HG02759 (cell line): ENCODE measurements at regions not wholly inside any gene's neighbourhood (a gene's known extent, or its start where the extent isn't known, plus 50 kb on each side); places are given as distances from the start of the nearest gene placed in this dataset.
"Not testable (repeated sequence)": the region's sequence is repeated elsewhere in the genome, so short reads cannot be mapped to it uniquely, and the experiment has no call there.

Source experiments
- ATAC-seq: cut with Tn5 transposase; IDR thresholded peaks from one replicate; pipeline ENCODE4 v1.9.1; 2021; ENCODE audit warnings: mild to moderate bottlenecking, moderate library complexity; ENCODE audit not compliant: unreplicated experiment

GRCh38 chr5:171706736-171707441, 78.7 kb upstream of the SMIM23 start:
- ATAC-seq = no peak

DNA sequence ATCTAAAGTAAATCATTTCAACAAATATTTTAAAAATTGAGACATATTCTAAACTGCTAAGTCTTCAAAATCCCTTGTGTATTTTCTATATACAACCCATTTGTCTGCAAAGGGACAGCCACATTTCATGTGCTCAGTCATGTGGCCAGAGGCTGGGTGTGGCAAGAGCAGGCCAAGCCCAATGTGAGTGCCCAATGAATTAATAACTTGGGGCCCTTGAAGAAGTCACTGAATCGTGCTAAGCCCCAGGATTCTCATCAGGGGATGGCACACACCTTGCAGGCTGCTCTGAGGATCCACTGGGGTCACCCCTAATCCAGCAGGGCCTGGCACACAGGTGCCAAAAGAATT, 78.2 kb upstream of the SMIM23 start:
- ATAC-seq = no peak

DNA sequence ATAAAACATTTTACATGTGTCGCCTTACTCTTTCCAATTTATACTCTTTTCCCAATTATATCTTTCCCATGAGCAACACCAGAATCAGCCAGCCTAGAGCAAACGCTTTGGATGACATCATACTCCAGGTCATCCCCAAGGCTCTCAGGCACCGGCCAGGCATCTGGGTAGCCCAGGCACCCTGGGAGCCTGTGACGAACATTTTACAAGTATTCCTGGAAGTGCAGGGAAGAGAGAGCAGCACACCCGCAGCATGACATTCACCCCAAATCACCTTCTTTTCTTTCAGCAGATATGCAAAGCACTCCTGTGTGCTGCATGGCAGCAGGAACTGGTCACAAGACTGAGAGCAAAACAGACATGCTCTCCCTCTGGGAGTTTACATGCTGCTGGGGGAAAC, 75.7 kb upstream of the SMIM23 start:
- ATAC-seq = no peak

DNA sequence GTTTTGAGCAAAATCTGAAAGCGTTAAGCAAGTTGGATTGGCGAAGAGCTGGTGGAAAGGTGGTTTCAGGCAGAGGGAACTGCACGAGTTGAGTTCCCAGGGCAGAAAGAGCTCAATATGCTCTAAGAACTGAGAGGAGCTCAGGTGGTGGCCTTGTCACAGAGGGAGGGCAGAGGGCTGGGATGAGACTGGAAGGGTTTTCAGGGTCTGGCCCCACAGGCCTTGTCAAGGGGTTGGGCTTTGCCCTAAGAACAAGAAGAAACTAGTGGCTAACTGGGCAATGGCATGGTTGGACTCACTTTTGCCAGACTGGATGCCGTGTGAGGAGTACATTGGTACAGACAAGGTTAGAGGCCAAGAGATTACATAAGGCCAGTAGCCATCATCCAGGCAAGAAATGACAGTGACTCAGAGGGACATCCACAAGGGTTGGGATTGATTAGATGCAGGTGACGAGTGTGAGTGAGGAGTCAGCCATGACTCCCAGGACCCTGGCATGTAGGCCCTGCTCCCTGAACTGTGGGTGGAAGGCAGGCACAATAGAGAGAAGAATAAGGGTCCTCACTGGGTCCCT, 75.1 kb upstream of the SMIM23 start:
- ATAC-seq = no peak

- ATAC-seq = no peak
These were observed 74.0 kb upstream of the SMIM23 start for GRCh38 chr5:171711571-171711970.

- ATAC-seq = no peak
These were observed 73.0 kb upstream of the SMIM23 start for GRCh38 chr5:171712616-171713015.

DNA sequence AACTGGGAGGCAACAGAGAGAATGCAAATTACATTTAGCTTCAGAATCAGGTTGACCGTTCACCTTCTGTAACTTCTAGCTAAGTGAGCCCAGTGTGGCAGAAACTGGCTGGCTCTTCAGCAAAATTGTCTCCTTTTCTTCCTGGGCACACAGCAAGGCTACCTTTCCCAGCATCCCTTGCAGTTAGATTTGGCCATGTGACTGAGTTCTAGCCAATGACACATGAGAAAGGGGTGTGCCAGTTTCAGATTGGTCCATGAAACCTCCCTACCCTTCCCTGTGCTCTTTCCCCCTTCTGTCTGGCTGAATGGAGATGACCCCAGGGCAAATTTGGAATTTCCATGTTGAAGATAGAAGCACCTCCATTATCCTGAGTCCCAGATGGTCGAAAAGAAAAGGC, 72.5 kb upstream of the SMIM23 start:
- no peak for ATAC-seq

GRCh38 chr5:171714261-171714660, 71.4 kb upstream of the SMIM23 start:
- ATAC-seq = no peak

DNA sequence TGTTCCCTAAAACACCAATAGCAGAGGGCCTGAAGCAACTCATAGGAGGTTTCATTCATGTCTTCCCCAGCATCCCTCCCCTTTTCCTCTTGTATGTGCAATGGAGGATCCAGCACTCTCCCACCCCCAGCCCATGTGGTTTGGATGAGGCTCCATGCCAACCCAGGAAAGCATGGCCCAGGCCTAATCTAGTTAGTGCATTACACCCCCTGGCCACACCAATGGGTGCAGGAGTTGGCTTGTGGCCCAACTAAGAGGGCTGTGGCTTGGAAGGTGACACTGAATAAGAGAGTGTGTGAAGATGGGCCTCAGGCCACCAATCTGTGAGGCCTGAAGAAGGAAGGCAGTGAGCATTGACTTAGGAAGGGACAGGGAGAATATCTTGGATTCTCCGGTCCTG, 70.8 kb upstream of the SMIM23 start:
- no peak for ATAC-seq

- no peak for ATAC-seq
These were observed 70.1 kb upstream of the SMIM23 start for GRCh38 chr5:171715551-171715950.

DNA sequence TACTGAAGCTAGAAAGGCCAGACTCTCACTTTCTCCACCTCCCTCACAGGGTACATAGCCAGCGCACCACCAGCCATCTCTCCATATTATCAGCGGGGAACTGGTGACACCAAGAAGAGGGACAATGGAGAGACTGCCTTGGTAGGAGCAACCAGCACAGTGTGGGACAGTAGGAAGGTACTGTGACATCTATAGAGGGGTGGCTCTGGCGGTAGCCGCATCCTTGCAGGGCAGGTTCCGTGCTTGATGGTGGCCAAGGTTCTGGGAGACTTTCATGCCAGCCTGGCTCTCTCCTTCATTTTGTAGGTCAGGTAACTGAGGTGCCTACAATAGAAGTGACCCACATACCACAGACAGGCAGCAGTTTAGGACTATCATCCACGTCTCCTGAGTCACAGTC, 65.5 kb upstream of the SMIM23 start:
- ATAC-seq = no peak

DNA sequence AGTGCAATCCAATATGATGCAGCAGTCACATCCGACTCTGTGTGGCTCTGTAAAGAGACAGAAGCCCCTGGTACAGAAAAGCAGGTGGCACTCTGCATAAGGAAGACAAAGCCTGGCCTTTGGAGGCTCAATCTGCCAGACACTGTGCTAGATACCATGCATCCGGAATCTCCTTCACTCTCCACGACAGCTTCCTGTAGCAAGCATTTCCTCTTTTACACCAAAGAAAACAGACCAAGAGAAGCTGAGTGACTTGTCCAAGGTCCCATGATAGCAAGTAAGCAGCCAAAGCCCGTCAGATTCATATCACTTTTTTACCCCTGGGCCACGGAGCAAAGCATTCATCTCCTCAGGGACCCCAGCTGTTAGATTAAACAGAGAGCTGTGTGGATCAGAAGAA, 64.2 kb upstream of the SMIM23 start:
- no peak for ATAC-seq

DNA sequence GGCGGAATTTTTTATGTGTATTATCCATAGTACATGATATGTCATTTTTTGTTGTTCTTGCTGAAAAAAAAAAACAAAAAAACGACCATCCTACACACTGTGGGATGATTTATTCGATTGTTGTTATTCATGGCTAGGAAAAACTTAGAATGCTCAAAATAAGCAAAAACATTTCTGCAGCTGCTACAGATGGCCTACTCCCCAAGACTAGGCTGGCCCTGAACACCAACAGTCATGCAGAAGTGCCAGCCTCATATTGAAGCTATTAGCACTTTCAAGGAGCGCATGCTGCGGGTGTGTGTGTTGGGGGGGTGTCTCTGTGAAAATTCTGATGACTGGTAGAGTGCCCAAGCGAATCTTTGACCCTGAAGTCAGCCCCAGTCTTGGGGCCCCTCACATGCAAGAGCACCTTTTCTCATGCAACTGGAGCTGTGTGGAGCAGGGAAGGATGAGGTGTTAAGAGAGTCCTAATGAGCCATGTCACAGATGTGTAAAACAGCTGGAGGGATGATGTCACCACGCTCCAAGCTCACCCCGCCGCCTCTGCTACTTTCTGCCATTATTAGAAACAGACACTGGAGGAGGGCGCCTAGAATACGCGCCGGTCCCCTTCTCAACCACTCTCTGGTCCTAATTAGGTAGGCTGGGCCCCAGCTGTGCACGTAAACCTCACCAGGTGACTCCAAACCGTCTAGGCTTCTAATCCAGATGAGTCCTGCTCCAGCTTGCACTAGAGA, 61.0 kb upstream of the SMIM23 start:
- no peak for ATAC-seq

DNA sequence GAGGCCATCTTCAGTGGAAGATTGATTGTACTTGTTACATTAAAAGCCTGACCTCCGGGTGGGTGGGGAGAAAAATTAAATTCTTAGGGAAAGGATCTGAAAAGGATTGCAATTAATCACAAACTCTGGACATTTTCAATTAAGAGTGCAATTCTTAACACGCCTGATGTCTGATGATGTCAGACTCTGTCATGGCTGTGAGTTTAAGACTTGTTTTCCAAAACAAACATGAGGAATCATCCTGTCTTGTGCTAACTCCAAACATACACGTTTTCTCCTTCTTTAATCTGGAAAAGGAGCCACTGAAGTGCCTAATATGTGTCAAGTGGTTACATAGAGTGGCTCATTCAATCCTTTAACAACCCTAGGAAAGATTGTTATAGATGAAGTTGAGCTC, 60.4 kb upstream of the SMIM23 start:
- ATAC-seq = no peak

DNA sequence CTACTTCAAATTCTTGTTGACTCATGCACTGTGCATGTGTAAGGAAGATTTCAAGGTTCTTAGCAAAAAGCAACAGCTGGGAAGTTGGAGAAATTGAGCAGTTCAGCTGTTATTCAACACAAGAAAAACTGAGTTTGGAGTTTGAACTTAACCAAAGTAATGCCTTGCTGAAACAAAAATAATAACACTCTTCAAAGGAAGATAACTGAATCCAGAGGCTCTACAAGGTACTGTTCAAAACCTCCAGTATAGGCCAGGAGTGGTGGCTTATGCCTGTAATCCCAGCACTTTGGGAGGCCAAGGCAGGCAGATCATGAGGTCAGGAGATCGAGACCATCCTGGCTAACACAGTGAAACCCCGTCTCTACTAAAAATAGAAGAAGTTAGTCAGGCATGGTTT, 58.8 kb upstream of the SMIM23 start:
- ATAC-seq = not testable (repeated sequence)

GRCh38 chr5:171728686-171729085, 56.9 kb upstream of the SMIM23 start:
- no peak for ATAC-seq
